H9 (cell line): ENCODE measurements at regions not wholly inside any gene's neighbourhood (a gene's known extent, or its start where the extent isn't known, plus 50 kb on each side); places are given as distances from the start of the nearest gene placed in this dataset.

Source experiments
- DNase-seq: peaks from one replicate; pipeline ENCODE4 v3.0.0-alpha.2; 2017
- H2AFZ ChIP-seq: one replicate; pipeline ENCODE4 v1.6.1; 2013; ENCODE audit warnings: mild to moderate bottlenecking, low read length, control low read depth, moderate library complexity
- H2AK5ac ChIP-seq: 2 replicates; pipeline ENCODE4 v1.6.1; 2013; ENCODE audit warnings: low read length, control low read depth, mixed read lengths; ENCODE audit not compliant: insufficient read length
- H2BK120ac ChIP-seq: one replicate; pipeline ENCODE4 v1.6.1; 2013; ENCODE audit warnings: low read depth, mild to moderate bottlenecking, low read length, control low read depth, inconsistent platforms; ENCODE audit not compliant: poor library complexity, severe bottlenecking
- H2BK12ac ChIP-seq: 2 replicates; pipeline ENCODE4 v1.6.1; 2013; ENCODE audit warnings: low read length, control low read depth, mixed read lengths, low read depth; ENCODE audit not compliant: insufficient read length
- H2BK15ac ChIP-seq: 2 replicates; pipeline ENCODE4 v1.6.1; 2013; ENCODE audit warnings: low read depth, low read length, control low read depth
- H2BK20ac ChIP-seq: one replicate; pipeline ENCODE4 v1.6.1; 2013; ENCODE audit warnings: low read depth, mild to moderate bottlenecking, low read length, control low read depth, inconsistent platforms; ENCODE audit not compliant: poor library complexity, severe bottlenecking
- H2BK5ac ChIP-seq: 2 replicates; pipeline ENCODE4 v1.6.1; 2013; ENCODE audit warnings: low read length, control low read depth, mixed read lengths; ENCODE audit not compliant: insufficient read length
- H3K14ac ChIP-seq: 2 replicates; pipeline ENCODE4 v1.6.1; 2013; ENCODE audit warnings: low read length, control low read depth; ENCODE audit not compliant: insufficient read depth
- H3K18ac ChIP-seq: 2 replicates; pipeline ENCODE4 v1.6.1; 2013; ENCODE audit warnings: low read depth, mild to moderate bottlenecking, mixed read lengths, low read length, control low read depth; ENCODE audit not compliant: insufficient read length
- H3K23ac ChIP-seq: 2 replicates; pipeline ENCODE4 v1.6.1; 2013; ENCODE audit warnings: low read length, control low read depth, mixed read lengths, low read depth; ENCODE audit not compliant: insufficient read length
- H3K23me2 ChIP-seq: 2 replicates; pipeline ENCODE4 v1.6.1; 2013; ENCODE audit warnings: low read depth, mild to moderate bottlenecking, mixed read lengths, low read length, control low read depth; ENCODE audit not compliant: insufficient read length, poor library complexity, severe bottlenecking
- H3K27ac ChIP-seq: 2 replicates; pipeline ENCODE4 v1.5.1; 2013; ENCODE audit warnings: low read length, control low read depth, mixed read lengths, low read depth; ENCODE audit not compliant: insufficient read length
- H3K27me3 ChIP-seq: 2 replicates; pipeline ENCODE4 v1.6.1; 2013; ENCODE audit warnings: low read length, control low read depth, inconsistent platforms; ENCODE audit not compliant: insufficient read depth
- H3K4ac ChIP-seq: 2 replicates; pipeline ENCODE4 v1.6.1; 2013; ENCODE audit warnings: low read depth, mild to moderate bottlenecking, control low read depth, inconsistent platforms, low read length, moderate library complexity
- H3K4me1 ChIP-seq: 2 replicates; pipeline ENCODE4 v1.6.1; 2013; ENCODE audit warnings: low read length, control low read depth, inconsistent platforms; ENCODE audit not compliant: insufficient read depth
- H3K4me2 ChIP-seq: 2 replicates; pipeline ENCODE4 v1.6.1; 2013; ENCODE audit warnings: low read length, control low read depth, mixed read lengths; ENCODE audit not compliant: insufficient read length, insufficient read depth
- H3K56ac ChIP-seq: 2 replicates; pipeline ENCODE4 v1.6.1; 2013; ENCODE audit warnings: low read depth, mild to moderate bottlenecking, mixed read lengths, low read length, control low read depth; ENCODE audit not compliant: insufficient read length
- H3K79me1 ChIP-seq: 2 replicates; pipeline ENCODE4 v1.6.1; 2013; ENCODE audit warnings: low read depth, mild to moderate bottlenecking, moderate library complexity, low read length, control low read depth, inconsistent platforms; ENCODE audit not compliant: insufficient read depth, poor library complexity, severe bottlenecking
- H3K79me2 ChIP-seq: 2 replicates; pipeline ENCODE4 v1.6.1; 2013; ENCODE audit warnings: low read length, control low read depth, inconsistent platforms; ENCODE audit not compliant: insufficient read depth
- H3K9ac ChIP-seq: 2 replicates; pipeline ENCODE4 v1.6.1; 2013; ENCODE audit warnings: low read length, control low read depth, mixed read lengths; ENCODE audit not compliant: insufficient read length; ENCODE audit errors: extremely low read depth
- H3K9me3 ChIP-seq: one replicate; pipeline ENCODE4 v1.6.1; 2013; ENCODE audit warnings: low read depth, low read length, inconsistent platforms; ENCODE audit not compliant: control insufficient read depth
- H3T11ph ChIP-seq: one replicate; pipeline ENCODE4 v1.6.1; 2013; ENCODE audit warnings: mild to moderate bottlenecking, low read length, control low read depth, inconsistent platforms
- H4K20me1 ChIP-seq: one replicate; pipeline ENCODE4 v1.6.1; 2013; ENCODE audit not compliant: control insufficient read depth, insufficient read length, insufficient read depth
- H4K5ac ChIP-seq: 2 replicates; pipeline ENCODE4 v1.6.1; 2013; ENCODE audit warnings: low read depth, mild to moderate bottlenecking, mixed read lengths, low read length, control low read depth; ENCODE audit not compliant: insufficient read length
- H4K8ac ChIP-seq: replicated peaks from 2 replicates; pipeline ENCODE4 v1.6.1; 2013; ENCODE audit warnings: low read length, control low read depth, mixed read lengths, low read depth; ENCODE audit not compliant: insufficient read length
- H4K91ac ChIP-seq: 2 replicates; pipeline ENCODE4 v1.6.1; 2013; ENCODE audit warnings: low read depth, mild to moderate bottlenecking, moderate library complexity, mixed read lengths, low read length, control low read depth; ENCODE audit not compliant: insufficient read length
- H3K27ac Mint-ChIP-seq, 3 experiments: 2 replicates in 2 of 3; 3 replicates in 1 of 3; pipeline ENCODE4 v1.8.0; 2020 to 2021; ENCODE audit warnings: mixed read lengths in 3 of 3, mild to moderate bottlenecking in 1 of 3, moderate library complexity in 1 of 3
- H3K27me3 Mint-ChIP-seq: 2 replicates; pipeline ENCODE4 v1.8.0; 2021; ENCODE audit warnings: low read depth, mild to moderate bottlenecking, moderate library complexity, mixed read lengths
- H3K36me3 Mint-ChIP-seq, 3 experiments: 2 replicates in 2 of 3; 3 replicates in 1 of 3; pipeline ENCODE4 v1.8.0; 2020 to 2021; ENCODE audit warnings: low read depth in 3 of 3, mixed read lengths in 3 of 3; ENCODE audit not compliant: insufficient read depth in 1 of 3
- H3K4me1 Mint-ChIP-seq, 2 experiments: 2 replicates each; pipeline ENCODE4 v1.8.0; 2020; ENCODE audit warnings: mixed read lengths in 2 of 2
- H3K4me3 Mint-ChIP-seq, 2 experiments: 2 replicates in 1 of 2; 3 replicates in 1 of 2; pipeline ENCODE4 v1.8.0; 2020 to 2021; ENCODE audit warnings: mild to moderate bottlenecking in 2 of 2, mixed read lengths in 2 of 2, moderate library complexity in 1 of 2
- H3K9me3 Mint-ChIP-seq, 2 experiments: 2 replicates in 1 of 2; 3 replicates in 1 of 2; pipeline ENCODE4 v1.8.0; 2020; ENCODE audit warnings: mild to moderate bottlenecking in 2 of 2, mixed read lengths in 2 of 2, moderate library complexity in 1 of 2
- WGBS: extraction: QIAGEN DNeasy Blood & Tissue Kit; methylation state at CpG from one replicate; pipeline ENCODE4 v1.1.7; 2013; ENCODE audit warnings: missing lambda C conversion rate, low lambda C conversion rate, mixed read lengths; ENCODE audit not compliant: insufficient read length; ENCODE audit errors: extremely low coverage; 5-methylcytosine and 5-hydroxymethylcytosine counted together
- TF ChIP-seq, protein P1 (sequence below): fragments of 200-600 bp; sonication (generic); conservative IDR thresholded peaks from 3 replicates; pipeline ENCODE4 v1.8.0; 2021; ENCODE audit warnings: antibody characterized with exemption, mild to moderate bottlenecking

DNA sequence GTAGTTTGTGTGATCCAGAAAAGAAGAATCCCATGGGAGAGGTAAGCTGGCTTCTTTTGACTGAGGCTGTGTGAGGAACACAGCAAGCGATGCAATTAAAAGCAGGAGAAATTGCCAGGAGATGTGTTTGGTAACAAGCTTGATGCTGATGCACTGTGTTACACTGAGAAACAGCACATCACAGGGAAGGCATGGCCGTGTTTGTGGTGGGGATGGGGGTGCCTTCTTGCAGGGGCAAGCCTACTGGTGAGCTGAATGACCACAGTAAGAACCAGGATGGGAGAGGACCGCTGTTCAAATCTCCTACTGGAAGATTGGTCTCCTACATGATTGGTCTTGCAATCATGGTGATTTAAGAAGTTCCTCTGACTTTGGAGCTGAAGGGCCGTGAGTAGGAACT, 477.7 kb upstream of the HS6ST1 start:
- Histone ChIP-seq H2BK5ac (no peak overlapping the region), H4K5ac (no peak overlapping the region), H3K79me2 (no peaks in the 10 kb centered on the region), H2BK15ac (no peak overlapping the region), H3K9ac (no peak overlapping the region), H3K23ac (no peak overlapping the region), H4K8ac (no peak overlapping the region), H3T11ph (no peak overlapping the region), H3K4me2 (no peak overlapping the region), H3K56ac (no peak overlapping the region), H2BK12ac (no peak overlapping the region), H3K4ac (no peak overlapping the region), H3K27ac (no peak overlapping the region), H2BK120ac (no peak overlapping the region), H3K18ac (no peak overlapping the region), H4K20me1 (no peaks in the 10 kb centered on the region), H3K14ac (no peak overlapping the region), H3K79me1 (no peaks in the 10 kb centered on the region), H3K23me2 (no peaks in the 10 kb centered on the region), H3K9me3 (no peaks in the 10 kb centered on the region), H4K91ac (no peak overlapping the region), H2AFZ (no peak overlapping the region), H2BK20ac (no peak overlapping the region), H3K4me1 (no peaks in the 10 kb centered on the region), H2AK5ac (no peak overlapping the region), H3K27me3 (no peaks in the 10 kb centered on the region)
- H3K9me3 Mint-ChIP-seq: no peaks in the 10 kb centered on the region
- H3K4me3 Mint-ChIP-seq: no peak overlapping the region
- H3K27me3 Mint-ChIP-seq: peaks cover 3% of the 10 kb centered on the region; the same call in 1 of the 2 replicates
- no peak overlapping the region for H3K27ac Mint-ChIP-seq
- H3K36me3 Mint-ChIP-seq: no peaks in the 10 kb centered on the region
- DNase-seq: no peak
- no CpG with 5 or more reads among the region's 4 CpGs for WGBS
- TF ChIP-seq, protein P1, sequence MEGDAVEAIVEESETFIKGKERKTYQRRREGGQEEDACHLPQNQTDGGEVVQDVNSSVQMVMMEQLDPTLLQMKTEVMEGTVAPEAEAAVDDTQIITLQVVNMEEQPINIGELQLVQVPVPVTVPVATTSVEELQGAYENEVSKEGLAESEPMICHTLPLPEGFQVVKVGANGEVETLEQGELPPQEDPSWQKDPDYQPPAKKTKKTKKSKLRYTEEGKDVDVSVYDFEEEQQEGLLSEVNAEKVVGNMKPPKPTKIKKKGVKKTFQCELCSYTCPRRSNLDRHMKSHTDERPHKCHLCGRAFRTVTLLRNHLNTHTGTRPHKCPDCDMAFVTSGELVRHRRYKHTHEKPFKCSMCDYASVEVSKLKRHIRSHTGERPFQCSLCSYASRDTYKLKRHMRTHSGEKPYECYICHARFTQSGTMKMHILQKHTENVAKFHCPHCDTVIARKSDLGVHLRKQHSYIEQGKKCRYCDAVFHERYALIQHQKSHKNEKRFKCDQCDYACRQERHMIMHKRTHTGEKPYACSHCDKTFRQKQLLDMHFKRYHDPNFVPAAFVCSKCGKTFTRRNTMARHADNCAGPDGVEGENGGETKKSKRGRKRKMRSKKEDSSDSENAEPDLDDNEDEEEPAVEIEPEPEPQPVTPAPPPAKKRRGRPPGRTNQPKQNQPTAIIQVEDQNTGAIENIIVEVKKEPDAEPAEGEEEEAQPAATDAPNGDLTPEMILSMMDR: no peak
- peaks cover 1 to 3% of the 10 kb centered on the region in 2 experiments; a peak in 3 of 4 replicates for H3K4me1 Mint-ChIP-seq
